Kidney (tissue), 13 donors: ENCODE measurements at regions not wholly inside any gene's neighbourhood (a gene's known extent, or its start where the extent isn't known, plus 50 kb on each side); places are given as distances from the start of the nearest gene placed in this dataset.

Experiments used
- DNase-seq, 5 donors: peaks; one replicate each; pipeline ENCODE4 v3.0.0-alpha.2; 2013 to 2020
- FAIRE-seq: peaks from 2 replicates; lab custom pipeline; 2012; peaks lifted over from hg19 to GRCh38; lab: Jason Lieb, UNC
- H3K27ac ChIP-seq, 2 donors: one replicate each; pipeline ENCODE4 v1.7.0; 2013; ENCODE audit warnings: low read depth in 2 of 2, low read length in 2 of 2, inconsistent platforms in 1 of 2
- H3K27me3 ChIP-seq: one replicate; pipeline ENCODE4 v1.7.1; 2013; ENCODE audit warnings: low read length, inconsistent platforms; ENCODE audit not compliant: control insufficient read depth, insufficient read depth
- H3K36me3 ChIP-seq, 3 donors: one replicate each; pipeline versions ENCODE4 v1.7.0 to v1.7.1; 2013; ENCODE audit warnings: low read length in 3 of 3, control low read depth in 1 of 3, inconsistent platforms in 1 of 3; ENCODE audit not compliant: insufficient read depth in 3 of 3, control insufficient read depth in 2 of 3
- H3K4me1 ChIP-seq, 3 donors: one replicate each; pipeline versions ENCODE4 v1.7.0 to v1.7.1; 2013; ENCODE audit warnings: low read length in 3 of 3, inconsistent platforms in 1 of 3, low read depth in 1 of 3; ENCODE audit not compliant: control insufficient read depth in 2 of 3, insufficient read depth in 2 of 3
- H3K4me3 ChIP-seq, 3 donors: one replicate each; pipeline versions ENCODE4 v1.7.0 to v1.8.1; 2013; ENCODE audit warnings: low read length in 3 of 3, control low read depth in 1 of 3, inconsistent platforms in 1 of 3
- H3K9ac ChIP-seq, 3 donors: one replicate each; pipeline versions ENCODE4 v1.7.0 to v1.7.1; 2013; ENCODE audit warnings: low read length in 3 of 3, control low read depth in 1 of 3, inconsistent platforms in 1 of 3
- H3K9me3 ChIP-seq, 3 donors: one replicate each; pipeline versions ENCODE4 v1.7.0 to v1.7.1; 2013; ENCODE audit warnings: low read length in 3 of 3, control low read depth in 1 of 3, inconsistent platforms in 1 of 3; ENCODE audit not compliant: control insufficient read depth in 2 of 3, insufficient read depth in 1 of 3
- CTCF ChIP-seq: IDR thresholded peaks from 3 replicates; pipeline ENCODE4 v1.5.1; 2012; ENCODE audit warnings: mild to moderate bottlenecking, moderate library complexity, borderline replicate concordance; ENCODE audit not compliant: insufficient read depth; ENCODE audit errors: extremely low read depth
- intact Hi-C: fragments of 100-400 bp; cut with DNase I; formaldehyde crosslinking; loops from one replicate; pipeline ENCODE4 v1.11.1; 2022
- donor health status: control.
- donor health status: control.
- donor health status: control.
- donor health status: control.
- donor health status: control.
- donor health status: DM: yes; HTN: yes; CAD: no.
- donor health status: Normal renal cell carcinoma (clear cell type).

- Histone ChIP-seq H3K9ac (no peak overlapping the region), H3K9me3 (no peaks in the 10 kb centered on the region), H3K36me3 (no peaks in the 10 kb centered on the region), H3K27ac (no peak overlapping the region), H3K27me3 (no peaks in the 10 kb centered on the region), H3K4me3 (no peak overlapping the region), H3K4me1 (no peaks in the 10 kb centered on the region)
- TF ChIP-seq CTCF: no peak
- intact Hi-C loops: no loop called here
- FAIRE-seq (no peak), DNase-seq (no peak)
These were observed 89.1 kb downstream of the CRYGS start for GRCh38 chr3:186454881-186455703.

- Histone ChIP-seq H3K4me1 (no peaks in the 10 kb centered on the region), H3K36me3 (no peaks in the 10 kb centered on the region), H3K9ac (no peak overlapping the region), H3K9me3 (no peaks in the 10 kb centered on the region), H3K27me3 (no peaks in the 10 kb centered on the region), H3K4me3 (no peak overlapping the region), H3K27ac (no peak overlapping the region)
- FAIRE-seq (no peak), DNase-seq (no peak)
- TF ChIP-seq CTCF: no peak
- intact Hi-C loops: no loop called here
These were observed 90.6 kb downstream of the CRYGS start for GRCh38 chr3:186453531-186453930.

- H3K4me1 ChIP-seq: no peaks in the 10 kb centered on the region
- no peaks in the 10 kb centered on the region for H3K36me3 ChIP-seq
- no peak overlapping the region for H3K27ac ChIP-seq
- H3K9me3 ChIP-seq: no peaks in the 10 kb centered on the region
- no peaks in the 10 kb centered on the region for H3K27me3 ChIP-seq
- no peak for FAIRE-seq
- TF ChIP-seq CTCF: no peak
- no peak for DNase-seq
- no peak overlapping the region for H3K9ac ChIP-seq
- H3K4me3 ChIP-seq: no peak overlapping the region
- intact Hi-C loops: no loop called here
These were observed 90.5 kb upstream of the DGKG start for GRCh38 chr3:186452517-186452916.
